OCI-LY3 (cell line): ENCODE measurements at regions not wholly inside any gene's neighbourhood (a gene's known extent, or its start where the extent isn't known, plus 50 kb on each side); places are given as distances from the start of the nearest gene placed in this dataset.

Experiments used
- H2AFZ ChIP-seq: fragments of 200-600, 300-600 bp; shearing (Covaris generic); 2 replicates; pipeline ENCODE4 v1.6.0; 2014; ENCODE audit warnings: antibody characterized with exemption, low read depth, low read length
- H3K27ac ChIP-seq: fragments of 200-600, 300-600 bp; sonication (generic); 2 replicates; pipeline ENCODE4 v1.5.1; 2014; ENCODE audit warnings: mild to moderate bottlenecking, low read length, moderate library complexity, mixed read lengths
- H3K27me3 ChIP-seq: fragments of 200-600, 300-600 bp; sonication (generic); 2 replicates; pipeline ENCODE4 v1.6.1; 2014; ENCODE audit warnings: low read depth, low read length, mixed read lengths
- H3K36me3 ChIP-seq: fragments of 200-600, 300-600 bp; sonication (generic); replicated peaks from 2 replicates; pipeline ENCODE3; 2014; ENCODE audit warnings: low read depth, low read length, mixed read lengths
- H3K4me1 ChIP-seq: fragments of 300-600, 200-600 bp; sonication (generic); 2 replicates; pipeline ENCODE4 v1.6.1; 2014; ENCODE audit warnings: low read length, mixed read lengths
- H3K4me2 ChIP-seq: fragments of 200-600, 300-600 bp; sonication (generic); 2 replicates; pipeline ENCODE4 v1.6.1; 2014; ENCODE audit warnings: low read length, mixed read lengths
- H3K4me3 ChIP-seq: fragments of 300-600, 200-600 bp; sonication (generic); 2 replicates; pipeline ENCODE4 v1.5.1; 2014; ENCODE audit warnings: antibody characterized with exemption, mild to moderate bottlenecking, low read length, moderate library complexity
- H3K79me2 ChIP-seq: fragments of 300-600, 200-600 bp; shearing (Covaris generic); 2 replicates; pipeline ENCODE4 v1.6.1; 2014; ENCODE audit warnings: mild to moderate bottlenecking, low read length, mixed read lengths
- H3K9ac ChIP-seq: fragments of 300-600, 200-600 bp; shearing (Covaris generic); 2 replicates; pipeline ENCODE4 v1.6.0; 2014; ENCODE audit warnings: mild to moderate bottlenecking, low read length, moderate library complexity
- H3K9me3 ChIP-seq: fragments of 200-600, 300-600 bp; shearing (Covaris generic); 2 replicates; pipeline ENCODE4 v1.6.1; 2014; ENCODE audit warnings: low read length, mixed read lengths; ENCODE audit not compliant: insufficient read depth
- H4K20me1 ChIP-seq: fragments of 200-600, 300-600 bp; sonication (generic); 2 replicates; pipeline ENCODE4 v1.6.1; 2016; ENCODE audit warnings: low read length, mixed read lengths; ENCODE audit not compliant: insufficient read depth
- EZH2phosphoT487 ChIP-seq: fragments of 200-600 bp; shearing (Covaris generic); IDR thresholded peaks from 2 replicates; pipeline ENCODE4 v1.6.1; 2018; ENCODE audit warnings: antibody characterized with exemption, mixed run types, low read depth
- TF ChIP-seq, protein P1 (sequence below): fragments of 200-600, 300-600 bp; sonication (generic); IDR thresholded peaks from 2 replicates; pipeline ENCODE4 v1.5.1; 2014; ENCODE audit warnings: antibody characterized with exemption, low read length, low read depth

DNA sequence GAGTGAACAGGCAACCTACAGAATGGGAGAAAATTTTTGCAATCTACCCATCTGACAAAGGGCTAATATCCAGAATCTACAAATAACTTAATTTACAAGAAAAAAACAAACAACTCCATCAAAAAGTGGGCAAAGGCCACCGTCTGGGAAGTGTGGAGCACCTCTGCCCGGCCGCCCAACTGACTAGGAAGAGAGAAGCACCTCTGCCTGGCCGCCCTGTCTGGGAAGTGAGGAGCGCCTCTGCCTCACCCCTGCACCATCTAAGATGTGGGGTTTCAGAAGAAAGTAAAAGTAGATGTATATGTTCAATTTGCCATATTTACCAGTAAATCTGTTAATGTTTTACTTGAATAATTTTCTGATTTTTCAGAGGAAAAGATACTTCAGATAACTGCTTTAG is 108.1 kb upstream of the TMEM161B start:
- no peak overlapping the region for H3K27ac ChIP-seq
- no peaks in the 10 kb centered on the region for H3K36me3 ChIP-seq
- no peak overlapping the region for H3K4me2 ChIP-seq
- H2AFZ ChIP-seq, result no peak overlapping the region
- H4K20me1 ChIP-seq, result no peaks in the 10 kb centered on the region
- H3K4me1 ChIP-seq, result peaks cover 8% of the 10 kb centered on the region; the same call in 1 of the 2 replicates
- H3K4me3 ChIP-seq, result no peak overlapping the region
- no peaks in the 10 kb centered on the region for H3K27me3 ChIP-seq
- no peaks in the 10 kb centered on the region for H3K9me3 ChIP-seq
- no peaks in the 10 kb centered on the region for H3K79me2 ChIP-seq
- no peak overlapping the region for H3K9ac ChIP-seq
- TF ChIP-seq, protein P1, sequence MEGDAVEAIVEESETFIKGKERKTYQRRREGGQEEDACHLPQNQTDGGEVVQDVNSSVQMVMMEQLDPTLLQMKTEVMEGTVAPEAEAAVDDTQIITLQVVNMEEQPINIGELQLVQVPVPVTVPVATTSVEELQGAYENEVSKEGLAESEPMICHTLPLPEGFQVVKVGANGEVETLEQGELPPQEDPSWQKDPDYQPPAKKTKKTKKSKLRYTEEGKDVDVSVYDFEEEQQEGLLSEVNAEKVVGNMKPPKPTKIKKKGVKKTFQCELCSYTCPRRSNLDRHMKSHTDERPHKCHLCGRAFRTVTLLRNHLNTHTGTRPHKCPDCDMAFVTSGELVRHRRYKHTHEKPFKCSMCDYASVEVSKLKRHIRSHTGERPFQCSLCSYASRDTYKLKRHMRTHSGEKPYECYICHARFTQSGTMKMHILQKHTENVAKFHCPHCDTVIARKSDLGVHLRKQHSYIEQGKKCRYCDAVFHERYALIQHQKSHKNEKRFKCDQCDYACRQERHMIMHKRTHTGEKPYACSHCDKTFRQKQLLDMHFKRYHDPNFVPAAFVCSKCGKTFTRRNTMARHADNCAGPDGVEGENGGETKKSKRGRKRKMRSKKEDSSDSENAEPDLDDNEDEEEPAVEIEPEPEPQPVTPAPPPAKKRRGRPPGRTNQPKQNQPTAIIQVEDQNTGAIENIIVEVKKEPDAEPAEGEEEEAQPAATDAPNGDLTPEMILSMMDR, result no peak
- TF ChIP-seq EZH2phosphoT487, result no peak

DNA sequence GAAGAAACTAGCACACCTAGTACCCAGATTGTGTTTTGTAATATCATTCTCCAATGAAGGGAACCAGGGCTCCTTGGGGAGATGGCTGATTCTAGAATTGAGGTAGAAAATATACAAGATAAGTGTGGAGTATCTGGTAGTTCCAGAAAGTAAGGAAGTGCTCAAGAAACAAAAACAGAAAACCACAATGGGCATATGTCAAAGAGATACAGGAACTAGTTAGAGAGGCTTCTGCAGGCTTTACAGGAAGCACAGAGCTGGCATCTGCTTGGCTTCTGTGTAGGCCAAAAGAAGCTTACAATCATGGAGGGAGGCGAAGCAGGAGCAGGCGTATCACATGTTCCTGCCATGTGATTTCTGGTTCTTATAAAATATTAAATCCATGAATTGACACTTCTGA is 105.7 kb upstream of the TMEM161B start:
- Histone ChIP-seq H2AFZ (no peak overlapping the region; the same call in 1 of the 2 replicates), H3K4me1 (peaks cover 8% of the 10 kb centered on the region; the same call in 1 of the 2 replicates), H3K36me3 (no peaks in the 10 kb centered on the region), H3K79me2 (no peaks in the 10 kb centered on the region), H4K20me1 (no peaks in the 10 kb centered on the region), H3K4me2 (peak overlapping the region; percentile 17; the same call in 1 of the 2 replicates), H3K4me3 (no peak overlapping the region), H3K9me3 (no peaks in the 10 kb centered on the region), H3K27me3 (no peaks in the 10 kb centered on the region), H3K9ac (no peak overlapping the region), H3K27ac (no peak overlapping the region)
- TF ChIP-seq EZH2phosphoT487, result no peak
- TF ChIP-seq, protein P1, result no peak

DNA sequence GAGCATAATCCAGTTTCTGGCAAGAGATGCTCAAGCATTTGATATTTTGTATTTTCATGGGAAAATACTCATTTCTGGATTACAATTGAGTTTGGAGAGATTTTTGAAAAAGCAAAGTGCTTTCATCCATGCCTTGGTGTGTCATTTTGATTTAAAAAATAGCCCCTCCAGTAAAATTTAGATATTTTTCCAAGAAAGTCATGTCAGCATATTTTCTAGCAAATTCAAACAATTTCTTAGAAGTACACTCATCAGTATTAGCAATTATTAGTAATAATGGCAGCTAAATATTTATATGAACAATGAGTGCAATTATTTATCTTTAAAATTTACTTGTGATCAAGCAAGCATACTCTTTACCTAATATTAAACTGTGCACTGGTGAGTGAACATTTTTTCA is 102.2 kb upstream of the TMEM161B start:
- no peak overlapping the region for H3K27ac ChIP-seq
- no peaks in the 10 kb centered on the region for H3K79me2 ChIP-seq
- H4K20me1 ChIP-seq, result no peaks in the 10 kb centered on the region
- no peak overlapping the region for H2AFZ ChIP-seq
- H3K4me3 ChIP-seq, result no peak overlapping the region
- H3K9ac ChIP-seq, result no peak overlapping the region
- H3K4me2 ChIP-seq, result no peak overlapping the region
- TF ChIP-seq, protein P1, result no peak
- TF ChIP-seq EZH2phosphoT487, result no peak
- no peaks in the 10 kb centered on the region for H3K27me3 ChIP-seq
- peaks cover 8% of the 10 kb centered on the region; the same call in 1 of the 2 replicates for H3K4me1 ChIP-seq
- no peaks in the 10 kb centered on the region for H3K9me3 ChIP-seq
- no peaks in the 10 kb centered on the region for H3K36me3 ChIP-seq

DNA sequence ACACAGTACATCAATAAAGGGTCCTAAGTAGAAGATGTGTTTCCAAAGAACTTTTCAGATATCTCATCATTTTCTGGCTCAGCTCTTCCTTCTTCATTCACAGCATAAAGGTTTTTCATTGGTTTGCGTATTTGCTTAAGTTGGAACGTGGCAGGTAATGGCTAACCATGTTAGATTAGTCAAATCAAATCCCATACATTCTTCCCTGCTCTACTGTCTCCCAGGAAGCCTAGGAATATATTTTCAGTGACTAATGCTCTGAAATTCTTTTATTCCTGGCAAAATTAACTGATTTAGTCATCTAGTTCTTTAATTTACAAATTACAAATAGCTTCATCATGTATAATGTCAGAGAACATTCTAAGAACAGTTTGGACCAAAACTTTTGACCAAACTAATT is 99.6 kb upstream of the TMEM161B start:
- TF ChIP-seq EZH2phosphoT487, result no peak
- TF ChIP-seq, protein P1, result no peak
- no peaks in the 10 kb centered on the region for H3K27me3 ChIP-seq
- no peak overlapping the region for H2AFZ ChIP-seq
- peaks cover 3% of the 10 kb centered on the region; the same call in 1 of the 2 replicates for H3K4me1 ChIP-seq
- H4K20me1 ChIP-seq, result no peaks in the 10 kb centered on the region
- no peak overlapping the region for H3K27ac ChIP-seq
- no peaks in the 10 kb centered on the region for H3K79me2 ChIP-seq
- no peaks in the 10 kb centered on the region for H3K36me3 ChIP-seq
- no peak overlapping the region for H3K4me3 ChIP-seq
- H3K9ac ChIP-seq, result no peak overlapping the region
- H3K4me2 ChIP-seq, result no peak overlapping the region
- H3K9me3 ChIP-seq, result no peaks in the 10 kb centered on the region
